A673 (cell line): ENCODE measurements at regions not wholly inside any gene's neighbourhood (a gene's known extent, or its start where the extent isn't known, plus 50 kb on each side); places are given as distances from the start of the nearest gene placed in this dataset.

Experiments used
- BruUV-seq: library from RNA; stranded (reverse); fragments of 400-500 nt; replicated peaks from 2 replicates; lab custom pipeline; 2021; lab: Mats Ljungman, UMichigan
- CTCF ChIA-PET: fragments of 300-600 bp; sonication (Branson Sonifier 250); formaldehyde crosslinking; loops from one replicate; lab custom pipeline; 2022; ENCODE audit warnings: antibody characterized with exemption; lab: Charles Lee
- POLR2A ChIA-PET: fragments of 300-600 bp; sonication (Branson Sonifier 250); formaldehyde crosslinking; loops from one replicate; lab custom pipeline; 2022; ENCODE audit warnings: antibody characterized with exemption; ENCODE audit not compliant: low non-redundant PET; lab: Charles Lee
- DNase-seq: peaks from one replicate; pipeline ENCODE4 v3.0.0-alpha.2; 2015; ENCODE audit warnings: low spot score
- H3K27ac ChIP-seq: fragments of 200-600 bp; sonication (generic); 2 replicates; pipeline ENCODE4 v1.5.1; 2016; ENCODE audit warnings: mixed run types, low read depth, mild to moderate bottlenecking, mixed read lengths, antibody characterized with exemption, low read length; ENCODE audit not compliant: poor library complexity, severe bottlenecking
- H3K27me3 ChIP-seq: fragments of 200-600 bp; sonication (generic); replicated peaks from 2 replicates; pipeline ENCODE4 v1.6.1; 2017; ENCODE audit warnings: mixed run types, low read depth, mild to moderate bottlenecking, mixed read lengths, antibody characterized with exemption, low read length; ENCODE audit not compliant: insufficient read depth, poor library complexity
- H3K36me3 ChIP-seq: fragments of 200-600 bp; sonication (generic); 2 replicates; pipeline ENCODE4 v1.6.1; 2016; ENCODE audit warnings: mixed run types, mild to moderate bottlenecking, mixed read lengths, antibody characterized with exemption, low read length; ENCODE audit not compliant: insufficient read depth, poor library complexity, severe bottlenecking
- H3K4me1 ChIP-seq: fragments of 200-600 bp; sonication (generic); 2 replicates; pipeline ENCODE4 v1.6.1; 2017; ENCODE audit warnings: mixed run types, mild to moderate bottlenecking, mixed read lengths, antibody characterized with exemption, low read length; ENCODE audit not compliant: insufficient read depth, poor library complexity, severe bottlenecking
- H3K4me3 ChIP-seq: fragments of 200-600 bp; sonication (generic); 2 replicates; pipeline ENCODE4 v1.5.1; 2016; ENCODE audit warnings: low read depth, mixed run types, mild to moderate bottlenecking, mixed read lengths, low read length; ENCODE audit not compliant: poor library complexity, severe bottlenecking
- H3K9me3 ChIP-seq: fragments of 200-600 bp; sonication (generic); 2 replicates; pipeline ENCODE4 v1.6.1; 2016; ENCODE audit warnings: mixed run types, low read depth, mild to moderate bottlenecking, mixed read lengths, antibody characterized with exemption, low read length; ENCODE audit not compliant: poor library complexity, severe bottlenecking
- CTCF ChIP-seq: fragments of 300-800, 200-600 bp; sonication (generic); conservative IDR thresholded peaks from 2 replicates; pipeline ENCODE4 v1.5.1; 2017; ENCODE audit warnings: low read depth, mild to moderate bottlenecking, antibody characterized with exemption, low read length, moderate library complexity, mixed read lengths
- EZH2 ChIP-seq: fragments of 200-600 bp; sonication (generic); IDR thresholded peaks from 2 replicates; pipeline ENCODE4 v1.6.1; 2017; ENCODE audit warnings: borderline replicate concordance, low read depth, mild to moderate bottlenecking, mixed read lengths, antibody characterized with exemption, low read length; ENCODE audit not compliant: poor library complexity, severe bottlenecking
- intact Hi-C: fragments of 100-400 bp; cut with micrococcal nuclease; formaldehyde crosslinking; loops from one replicate; pipeline ENCODE4 v1.10.0; 2022; ENCODE audit not compliant: unreplicated experiment

- CTCF ChIA-PET, result no interaction called here
- POLR2A ChIA-PET, result no interaction called here
- Histone ChIP-seq H3K4me3 (no peak overlapping the region), H3K27me3 (no peaks in the 10 kb centered on the region), H3K9me3 (no peaks in the 10 kb centered on the region), H3K36me3 (no peaks in the 10 kb centered on the region), H3K27ac (no peak overlapping the region), H3K4me1 (no peaks in the 10 kb centered on the region)
- no peak for DNase-seq
- TF ChIP-seq CTCF, result no peak
- no peak for TF ChIP-seq EZH2
- no TSS peak for BruUV-seq
- intact Hi-C loops, result no loop called here
These were observed 245.1 kb downstream of the SOX11 start for GRCh38 chr2:5937321-5937720.

GRCh38 chr2:5937851-5938565 lies 245.8 kb downstream of the SOX11 start:
- intact Hi-C loops, result no loop called here
- TF ChIP-seq CTCF (no peak), EZH2 (no peak)
- POLR2A ChIA-PET, result no interaction called here
- CTCF ChIA-PET, result no interaction called here
- BruUV-seq, result no TSS peak
- Histone ChIP-seq H3K4me1 (no peaks in the 10 kb centered on the region), H3K27me3 (no peaks in the 10 kb centered on the region), H3K9me3 (no peaks in the 10 kb centered on the region), H3K4me3 (no peak overlapping the region), H3K27ac (no peak overlapping the region), H3K36me3 (no peaks in the 10 kb centered on the region)
- DNase-seq, result no peak

- Histone ChIP-seq H3K36me3 (no peaks in the 10 kb centered on the region), H3K27me3 (no peaks in the 10 kb centered on the region), H3K4me3 (no peak overlapping the region), H3K9me3 (no peaks in the 10 kb centered on the region), H3K4me1 (no peaks in the 10 kb centered on the region), H3K27ac (no peak overlapping the region)
- ChIA-PET POLR2A (no interaction called here), CTCF (no interaction called here)
- intact Hi-C loops, result no loop called here
- BruUV-seq, result no TSS peak
- DNase-seq, result no peak
- TF ChIP-seq CTCF (no peak), EZH2 (no peak)
These were observed 246.3 kb downstream of the SOX11 start for GRCh38 chr2:5938566-5938896.
